ENCODE measurements at regions not wholly inside any gene's neighbourhood (a gene's known extent, or its start where the extent isn't known, plus 50 kb on each side); places are given as distances from the start of the nearest gene placed in this dataset.

DNA sequence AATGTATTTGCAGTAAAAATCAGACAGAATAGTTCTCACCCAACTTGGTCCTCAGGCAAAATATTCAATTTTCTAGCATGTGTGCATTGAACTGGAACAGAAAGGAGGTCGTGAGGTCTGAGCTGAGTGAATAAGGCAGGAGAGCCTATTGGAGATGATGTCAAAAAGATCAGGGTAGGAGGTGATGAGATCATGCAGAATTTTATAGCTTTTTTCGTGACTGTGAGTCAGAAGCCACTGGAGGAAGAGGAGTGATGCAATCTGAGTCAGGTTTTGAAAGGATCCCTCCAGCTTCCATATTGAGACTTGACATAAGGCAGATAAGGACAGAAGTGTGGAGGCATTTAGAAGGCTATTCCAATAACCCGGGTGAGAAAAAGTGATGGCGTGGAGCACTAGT lies 299.5 kb upstream of the SOX11 start:
- TF ChIP-seq POLR2A (IDR thresholded peaks at IDR 0.05; ENCODE audit: low read length) (no peak), GATA1 (IDR thresholded peaks at IDR 0.05; ENCODE audit: low read depth, low read length) (no peak)
